GM21381 (cell line): ENCODE measurements at regions not wholly inside any gene's neighbourhood (a gene's known extent, or its start where the extent isn't known, plus 50 kb on each side); places are given as distances from the start of the nearest gene placed in this dataset.

Experiments
- ATAC-seq: cut with Tn5 transposase; IDR thresholded peaks from one replicate; pipeline ENCODE4 v1.9.1; 2021; ENCODE audit warnings: mild to moderate bottlenecking, moderate library complexity; ENCODE audit not compliant: unreplicated experiment

DNA sequence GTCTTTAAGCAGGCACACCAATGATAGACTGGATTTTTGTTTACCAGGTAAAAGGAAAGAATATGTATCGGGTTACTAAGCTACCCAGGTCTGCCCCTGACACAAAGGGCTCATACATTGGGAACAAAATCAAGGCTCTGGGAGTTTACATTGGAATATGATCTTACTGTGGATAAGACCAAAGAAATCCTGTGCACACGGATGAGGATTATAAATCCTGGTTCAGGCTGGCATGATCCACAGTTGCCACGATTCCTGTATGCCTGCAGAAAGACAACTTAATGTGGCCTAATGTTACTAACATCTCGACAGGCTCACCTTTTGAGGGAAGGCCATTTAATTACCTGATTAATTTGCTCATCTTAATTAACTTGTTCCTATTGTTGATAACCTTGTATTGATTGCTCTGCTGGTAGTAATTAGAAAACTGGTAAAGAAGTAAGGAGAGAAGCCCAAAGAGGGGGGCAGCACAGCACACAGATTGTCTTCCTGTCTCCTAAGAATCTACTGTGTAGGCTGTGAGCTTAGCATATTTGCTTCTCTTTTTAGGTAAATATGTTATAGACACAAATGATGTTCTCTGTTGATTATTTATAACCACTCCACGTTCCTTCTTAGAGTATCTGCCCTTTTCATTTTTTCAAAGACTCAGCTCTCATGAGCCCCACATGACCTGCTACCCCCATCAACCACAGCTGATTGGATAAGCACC is 51.0 kb upstream of the TOX3 start:
- ATAC-seq: no peak

DNA sequence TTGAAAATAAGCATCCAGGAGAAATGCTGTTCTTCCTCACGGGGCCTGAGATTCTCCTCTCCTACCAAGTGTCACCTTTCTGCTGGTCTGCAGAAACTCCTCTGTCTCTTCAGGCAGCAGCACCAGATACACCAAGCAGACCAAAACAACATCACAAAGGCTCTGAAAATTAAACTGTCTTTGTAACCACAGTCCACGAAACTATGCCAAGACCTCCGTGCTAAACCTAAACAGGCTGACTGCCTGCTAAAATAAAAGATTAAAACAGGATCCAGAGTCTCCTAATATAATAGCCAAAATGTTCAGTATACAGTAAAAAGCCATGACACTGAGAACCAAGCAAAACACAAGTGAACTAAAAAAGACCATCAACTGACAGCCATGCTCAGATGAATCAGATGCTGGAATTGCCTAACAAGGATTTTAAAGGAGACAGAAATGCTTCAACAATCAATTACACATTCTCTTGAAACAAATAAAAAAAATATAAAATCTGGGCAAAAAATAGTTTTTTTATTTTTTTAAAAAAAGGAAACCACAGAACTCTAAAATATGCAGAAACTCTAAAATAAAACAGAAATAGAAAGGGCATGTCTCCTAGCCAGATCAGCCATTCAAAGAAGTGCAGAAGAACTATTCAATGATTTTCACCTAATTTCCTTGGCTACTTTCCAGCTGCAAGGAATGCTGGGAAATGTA is 50.3 kb upstream of the TOX3 start:
- no peak for ATAC-seq
